CD4-positive, CD25-positive, alpha-beta regulatory T cell (primary cell): ENCODE measurements at regions not wholly inside any gene's neighbourhood (a gene's known extent, or its start where the extent isn't known, plus 50 kb on each side); places are given as distances from the start of the nearest gene placed in this dataset.

ENCODE experiments used
- ATAC-seq, 2 donors: fragments of 150-1000 bp; cut with Tn5 transposase; one replicate each; pipeline ENCODE4 v1.10.0; 2021; ENCODE audit warnings: low read depth in 2 of 2, moderate number of reproducible peaks in 2 of 2, moderate library complexity in 1 of 2
- DNase-seq, 3 donors: peaks; one replicate each; pipeline versions ENCODE4 v3.0.0 to v3.0.0-alpha.2; 2012 to 2022; ENCODE audit warnings: mixed read lengths in 1 of 3
- H3K27ac ChIP-seq: one replicate; pipeline ENCODE4 v1.7.0; 2013; ENCODE audit warnings: mild to moderate bottlenecking, low read length; ENCODE audit not compliant: insufficient read depth, poor library complexity, severe bottlenecking
- H3K27me3 ChIP-seq: one replicate; pipeline ENCODE4 v1.7.0; 2013; ENCODE audit warnings: low read length; ENCODE audit not compliant: control insufficient read depth, insufficient read depth
- H3K36me3 ChIP-seq: one replicate; pipeline ENCODE4 v1.7.0; 2013; ENCODE audit warnings: mild to moderate bottlenecking, low read length, moderate library complexity; ENCODE audit not compliant: control insufficient read depth, insufficient read depth
- H3K4me1 ChIP-seq: 2 replicates; pipeline ENCODE4 v1.7.0; 2013; ENCODE audit warnings: mild to moderate bottlenecking, low read length; ENCODE audit not compliant: insufficient read depth, control insufficient read depth, poor library complexity, severe bottlenecking
- H3K4me3 ChIP-seq: one replicate; pipeline ENCODE4 v1.7.0; 2013; ENCODE audit warnings: low read depth, mild to moderate bottlenecking, low read length, moderate library complexity
- H3K9me3 ChIP-seq, 2 experiments: 1 replicate in 1 of 2; 2 replicates in 1 of 2; pipeline ENCODE4 v1.7.0; 2013; ENCODE audit warnings: low read length in 2 of 2, mild to moderate bottlenecking in 1 of 2, moderate library complexity in 1 of 2; ENCODE audit not compliant: control insufficient read depth in 2 of 2
- H3K27ac Mint-ChIP-seq, 3 donors: one replicate each; pipeline ENCODE4 v1.8.0; 2020 to 2022; ENCODE audit warnings: mild to moderate bottlenecking in 3 of 3, mixed read lengths in 3 of 3, moderate library complexity in 2 of 3
- H3K27me3 Mint-ChIP-seq: one replicate; pipeline ENCODE4 v1.8.0; 2022; ENCODE audit warnings: mild to moderate bottlenecking, mixed read lengths
- H3K36me3 Mint-ChIP-seq: one replicate; pipeline ENCODE4 v1.8.0; 2020; ENCODE audit warnings: mixed read lengths
- H3K4me1 Mint-ChIP-seq, 4 donors: one replicate each; pipeline ENCODE4 v1.8.0; 2020 to 2022; ENCODE audit warnings: mixed read lengths in 4 of 4, mild to moderate bottlenecking in 1 of 4
- H3K4me3 Mint-ChIP-seq, 4 donors: one replicate each; pipeline ENCODE4 v1.8.0; 2020 to 2022; ENCODE audit warnings: mild to moderate bottlenecking in 4 of 4, mixed read lengths in 4 of 4, moderate library complexity in 3 of 4
- H3K9me3 Mint-ChIP-seq, 7 donors: one replicate each; pipeline ENCODE4 v1.8.0; 2020 to 2022; ENCODE audit warnings: mixed read lengths in 7 of 7, mild to moderate bottlenecking in 3 of 7, moderate library complexity in 2 of 7

DNA sequence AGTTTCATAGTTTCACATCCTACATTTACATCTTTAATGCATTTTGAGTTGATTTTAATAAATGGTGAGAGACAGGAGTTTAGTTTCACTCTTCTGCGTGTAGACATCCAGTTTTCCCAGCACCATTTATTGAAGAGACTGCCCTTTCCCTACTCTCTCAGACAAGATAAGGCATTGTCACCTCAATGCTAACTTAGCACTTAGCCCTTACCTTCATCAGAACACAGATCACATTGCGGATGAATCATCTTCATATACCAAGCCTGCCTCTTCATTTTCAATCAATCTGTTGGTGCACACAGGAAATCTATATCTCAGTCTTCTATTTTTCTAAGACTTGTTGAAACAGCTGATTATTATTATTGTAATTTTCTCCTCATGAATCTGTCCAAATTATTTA is 396.6 kb upstream of the NBEA start:
- no peaks in the 10 kb centered on the region for H3K36me3 ChIP-seq
- ATAC-seq: no peak
- no peaks in the 10 kb centered on the region for H3K4me1 ChIP-seq
- H3K27ac Mint-ChIP-seq: no peak overlapping the region
- no peak overlapping the region for H3K27ac ChIP-seq
- no peaks in the 10 kb centered on the region for H3K36me3 Mint-ChIP-seq
- H3K9me3 ChIP-seq: no peaks in the 10 kb centered on the region
- peaks cover 0 to 4% (median 1%) of the 10 kb centered on the region in 7 donors for H3K9me3 Mint-ChIP-seq
- DNase-seq: no peak
- no peak overlapping the region for H3K4me3 ChIP-seq
- no peak overlapping the region for H3K4me3 Mint-ChIP-seq
- no peaks in the 10 kb centered on the region for H3K27me3 ChIP-seq
- no peaks in the 10 kb centered on the region for H3K27me3 Mint-ChIP-seq
- H3K4me1 Mint-ChIP-seq: no peaks in the 10 kb centered on the region

DNA sequence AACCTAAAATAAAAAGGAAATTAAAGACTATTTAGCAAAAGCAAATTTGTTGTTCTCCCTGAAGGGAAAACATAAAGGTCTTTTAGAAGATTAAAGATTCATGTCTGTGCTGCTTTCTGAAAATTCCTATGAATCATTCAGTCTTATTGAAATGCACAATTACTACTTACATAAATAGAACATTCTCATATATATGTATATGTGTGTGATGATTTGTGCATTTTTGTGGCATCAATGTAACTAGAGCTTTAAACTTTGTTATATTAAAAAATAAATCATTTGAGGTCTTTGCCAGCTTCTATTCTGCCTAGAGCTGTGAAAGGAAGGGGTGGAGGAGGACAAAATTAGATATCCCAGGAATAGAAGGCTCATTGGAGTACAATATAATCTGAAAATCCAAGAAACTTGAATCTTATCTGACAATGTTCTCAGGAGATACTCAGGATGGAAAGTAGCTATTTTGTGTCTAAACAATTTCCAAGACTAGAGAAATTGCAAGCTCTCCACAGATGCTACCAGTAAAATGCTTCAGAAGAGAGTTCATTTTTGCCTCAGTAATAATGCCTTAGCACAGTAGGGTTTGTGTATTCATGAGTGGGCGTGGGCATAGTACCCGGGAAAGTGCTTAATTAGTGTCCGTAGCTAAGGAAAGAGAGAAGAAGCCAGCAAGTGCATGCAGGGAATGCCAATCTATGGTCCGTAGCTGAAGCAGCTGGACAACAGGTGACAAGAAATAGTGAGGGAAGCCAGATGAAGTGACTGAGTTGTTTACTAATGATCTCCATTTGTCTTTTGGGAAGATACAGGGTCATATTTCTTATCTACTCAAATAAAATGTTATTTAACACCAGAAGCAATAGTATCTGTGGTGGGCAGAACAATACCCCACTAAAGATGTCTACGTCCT is 395.5 kb upstream of the NBEA start:
- H3K27me3 ChIP-seq: no peaks in the 10 kb centered on the region
- ATAC-seq: no peak
- H3K4me1 ChIP-seq: no peaks in the 10 kb centered on the region
- Mint-ChIP-seq H3K36me3 (no peaks in the 10 kb centered on the region), H3K4me3 (no peak overlapping the region), H3K9me3 (peaks cover 0 to 10% (median 4%) of the 10 kb centered on the region in 7 donors), H3K27ac (no peak overlapping the region), H3K4me1 (no peaks in the 10 kb centered on the region), H3K27me3 (no peaks in the 10 kb centered on the region)
- no peak for DNase-seq
- H3K4me3 ChIP-seq: no peak overlapping the region
- H3K27ac ChIP-seq: no peak overlapping the region
- H3K9me3 ChIP-seq: no peaks in the 10 kb centered on the region
- H3K36me3 ChIP-seq: no peaks in the 10 kb centered on the region

GRCh38 chr13:34547929-34548328 is 394.1 kb upstream of the NBEA start:
- Mint-ChIP-seq H3K36me3 (no peaks in the 10 kb centered on the region), H3K9me3 (peaks cover 0 to 10% (median 4%) of the 10 kb centered on the region in 7 donors), H3K4me3 (no peak overlapping the region), H3K4me1 (no peaks in the 10 kb centered on the region), H3K27ac (no peak overlapping the region), H3K27me3 (no peaks in the 10 kb centered on the region)
- DNase-seq (no peak), ATAC-seq (no peak)
- no peaks in the 10 kb centered on the region for H3K4me1 ChIP-seq
- H3K36me3 ChIP-seq: no peaks in the 10 kb centered on the region
- H3K4me3 ChIP-seq: no peak overlapping the region
- H3K27me3 ChIP-seq: no peaks in the 10 kb centered on the region
- H3K27ac ChIP-seq: no peak overlapping the region
- H3K9me3 ChIP-seq: no peaks in the 10 kb centered on the region

- ATAC-seq (no peak), DNase-seq (no peak)
- H3K4me3 Mint-ChIP-seq: no peak overlapping the region
- peaks cover 0 to 14% (median 3%) of the 10 kb centered on the region in 7 donors for H3K9me3 Mint-ChIP-seq
- H3K4me1 ChIP-seq: no peaks in the 10 kb centered on the region
- H3K4me3 ChIP-seq: no peak overlapping the region
- H3K36me3 ChIP-seq: no peaks in the 10 kb centered on the region
- no peaks in the 10 kb centered on the region for H3K9me3 ChIP-seq
- H3K27ac Mint-ChIP-seq: no peak overlapping the region
- no peaks in the 10 kb centered on the region for H3K27me3 Mint-ChIP-seq
- H3K27me3 ChIP-seq: no peaks in the 10 kb centered on the region
- no peak overlapping the region for H3K27ac ChIP-seq
- no peaks in the 10 kb centered on the region for H3K4me1 Mint-ChIP-seq
- no peaks in the 10 kb centered on the region for H3K36me3 Mint-ChIP-seq
Observed at GRCh38 chr13:34553376-34553775, 388.7 kb upstream of the NBEA start.

GRCh38 chr13:34555988-34556387 is 386.1 kb upstream of the NBEA start:
- DNase-seq (no peak), ATAC-seq (no peak)
- H3K36me3 Mint-ChIP-seq: no peaks in the 10 kb centered on the region
- H3K9me3 Mint-ChIP-seq: peaks cover 0 to 11% (median 6%) of the 10 kb centered on the region in 7 donors
- Histone ChIP-seq H3K27ac (no peak overlapping the region), H3K36me3 (no peaks in the 10 kb centered on the region), H3K27me3 (no peaks in the 10 kb centered on the region), H3K9me3 (no peaks in the 10 kb centered on the region), H3K4me1 (no peaks in the 10 kb centered on the region), H3K4me3 (no peak overlapping the region)
- H3K4me1 Mint-ChIP-seq: no peaks in the 10 kb centered on the region
- no peak overlapping the region for H3K27ac Mint-ChIP-seq
- H3K4me3 Mint-ChIP-seq: no peak overlapping the region
- no peaks in the 10 kb centered on the region for H3K27me3 Mint-ChIP-seq

DNA sequence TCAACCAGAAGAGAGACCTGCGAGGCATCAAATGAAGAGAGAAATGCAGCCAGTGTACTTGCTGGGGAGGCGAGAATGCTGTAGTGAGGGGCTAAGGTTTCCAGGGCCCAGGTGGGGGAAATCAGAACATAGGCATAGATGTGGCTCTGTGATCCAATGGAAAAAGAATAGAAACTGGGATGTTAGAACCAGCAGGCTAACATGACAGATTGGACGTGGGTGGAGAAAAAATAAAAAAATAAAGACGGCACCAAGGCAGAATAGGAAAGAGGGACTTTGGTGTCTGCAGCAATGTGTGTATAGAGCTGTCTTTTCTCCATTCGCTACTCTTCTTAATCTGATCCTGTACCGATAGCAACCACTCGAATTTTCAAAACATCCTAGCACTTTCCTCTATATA is 381.0 kb upstream of the NBEA start:
- no peaks in the 10 kb centered on the region for H3K4me1 ChIP-seq
- H3K36me3 ChIP-seq: no peaks in the 10 kb centered on the region
- peaks cover 0 to 2% (median 0%) of the 10 kb centered on the region in 4 donors for H3K4me1 Mint-ChIP-seq
- no peak overlapping the region for H3K4me3 Mint-ChIP-seq
- no peaks in the 10 kb centered on the region for H3K9me3 ChIP-seq
- H3K27me3 ChIP-seq: no peaks in the 10 kb centered on the region
- no peaks in the 10 kb centered on the region for H3K36me3 Mint-ChIP-seq
- no peak overlapping the region for H3K27ac ChIP-seq
- H3K9me3 Mint-ChIP-seq: peaks cover 0 to 26% (median 5%) of the 10 kb centered on the region in 7 donors
- H3K4me3 ChIP-seq: no peak overlapping the region
- H3K27ac Mint-ChIP-seq: no peak overlapping the region
- no peaks in the 10 kb centered on the region for H3K27me3 Mint-ChIP-seq
- ATAC-seq (no peak), DNase-seq (no peak)

GRCh38 chr13:34567597-34567996 is 374.5 kb upstream of the NBEA start:
- peaks cover 0 to 22% (median 3%) of the 10 kb centered on the region in 7 donors for H3K9me3 Mint-ChIP-seq

More at GRCh38 chr13:34567597-34567996, 374.5 kb upstream of the NBEA start:
- peak overlapping the region in 1 of 3 donors; percentile 70 for H3K27ac Mint-ChIP-seq
- no peak overlapping the region for H3K27ac ChIP-seq
- DNase-seq (no peak), ATAC-seq (no peak)
- no peaks in the 10 kb centered on the region for H3K27me3 Mint-ChIP-seq
- H3K4me1 Mint-ChIP-seq: peaks cover 0 to 2% (median 0%) of the 10 kb centered on the region in 4 donors
- H3K27me3 ChIP-seq: no peaks in the 10 kb centered on the region
- no peak overlapping the region for H3K4me3 ChIP-seq
- no peaks in the 10 kb centered on the region for H3K9me3 ChIP-seq
- no peaks in the 10 kb centered on the region for H3K36me3 ChIP-seq
- no peak overlapping the region for H3K4me3 Mint-ChIP-seq
- H3K36me3 Mint-ChIP-seq: no peaks in the 10 kb centered on the region
- no peaks in the 10 kb centered on the region for H3K4me1 ChIP-seq
